SK-N-SH treated with all-trans-retinoic acid at 6 μM for 48 hours (cell line): ENCODE measurements at regions not wholly inside any gene's neighbourhood (a gene's known extent, or its start where the extent isn't known, plus 50 kb on each side); places are given as distances from the start of the nearest gene placed in this dataset.
A peak's percentile ranks its signal among the peaks of the same experiment; 100 is the strongest.

Experiments
- ATAC-seq: fragments of 200-7000 bp; cut with Tn5 transposase; 3 replicates; pipeline ENCODE4 v1.9.1; 2020; ENCODE audit warnings: mild to moderate bottlenecking, moderate library complexity
- ARNTL ChIP-seq: fragments of 450-650 bp; formaldehyde crosslinking; IDR thresholded peaks from 2 replicates; pipeline ENCODE4 v1.5.0; 2020; ENCODE audit warnings: low read depth, mild to moderate bottlenecking, moderate library complexity, borderline replicate concordance
- CSDC2 ChIP-seq: fragments of 250-450 bp; sonication (Bioruptor Pico); IDR thresholded peaks from 2 replicates; pipeline ENCODE4 v1.5.0; 2020; ENCODE audit warnings: mild to moderate bottlenecking, moderate library complexity
- ISL1 ChIP-seq: fragments of 250-450 bp; sonication (Bioruptor Pico); IDR thresholded peaks from 2 replicates; pipeline ENCODE4 v2.1.2; 2022; ENCODE audit warnings: mild to moderate bottlenecking, moderate library complexity
- OSR1 ChIP-seq: fragments of 250-450 bp; sonication (Bioruptor Pico); IDR thresholded peaks from 2 replicates; pipeline ENCODE4 v1.8.0; 2022; ENCODE audit warnings: moderate library complexity, mild to moderate bottlenecking, inconsistent platforms
- RARB ChIP-seq: fragments of 250-450 bp; sonication (Bioruptor Pico); IDR thresholded peaks from 2 replicates; pipeline ENCODE4 v1.8.0; 2021; ENCODE audit warnings: mild to moderate bottlenecking, moderate library complexity
- SNAI2 ChIP-seq: fragments of 250-450 bp; sonication (Bioruptor Pico); IDR thresholded peaks from 2 replicates; pipeline ENCODE4 v1.5.0; 2020; ENCODE audit warnings: mild to moderate bottlenecking, moderate library complexity
- TCF4 ChIP-seq: fragments of 250-450 bp; sonication (Bioruptor Pico); IDR thresholded peaks from 2 replicates; pipeline ENCODE4 v1.8.0; 2021; ENCODE audit warnings: mild to moderate bottlenecking, moderate library complexity, borderline replicate concordance
- TOX ChIP-seq: fragments of 250-450 bp; sonication (Bioruptor Pico); IDR thresholded peaks from 2 replicates; pipeline ENCODE4 v1.8.0; 2021; ENCODE audit warnings: mild to moderate bottlenecking, moderate library complexity, borderline replicate concordance
- ZC3H10 ChIP-seq: fragments of 250-450 bp; sonication (Bioruptor Pico); IDR thresholded peaks from 2 replicates; pipeline ENCODE4 v1.5.1; 2021; ENCODE audit warnings: mild to moderate bottlenecking, moderate library complexity
- ZFP3 ChIP-seq: fragments of 250-450 bp; sonication (Bioruptor Pico); IDR thresholded peaks from 2 replicates; pipeline ENCODE4 v1.5.0; 2020; ENCODE audit warnings: mild to moderate bottlenecking, moderate library complexity
- ZFP30 ChIP-seq: fragments of 450-650 bp; formaldehyde crosslinking; IDR thresholded peaks from 2 replicates; pipeline ENCODE4 v1.5.0; 2022; ENCODE audit warnings: mild to moderate bottlenecking, moderate library complexity
- ZNF565 ChIP-seq: fragments of 450-650 bp; formaldehyde crosslinking; conservative IDR thresholded peaks from 2 replicates; pipeline ENCODE4 v1.5.0; 2020; ENCODE audit warnings: low read depth, mild to moderate bottlenecking, moderate library complexity
- ZNF70 ChIP-seq: fragments of 450-650 bp; formaldehyde crosslinking; IDR thresholded peaks from 2 replicates; pipeline ENCODE4 v1.5.0; 2020; ENCODE audit warnings: mild to moderate bottlenecking, moderate library complexity
- ZNF8 ChIP-seq: fragments of 450-650 bp; formaldehyde crosslinking; IDR thresholded peaks from 2 replicates; pipeline ENCODE4 v1.5.0; 2020; ENCODE audit warnings: mild to moderate bottlenecking, moderate library complexity
- TF ChIP-seq, protein P1 (sequence below): fragments of 250-450 bp; sonication (Bioruptor Pico); IDR thresholded peaks from 2 replicates; pipeline ENCODE4 v1.8.0; 2021; ENCODE audit warnings: low read depth, mild to moderate bottlenecking, moderate library complexity, borderline replicate concordance
- TF ChIP-seq, protein P2 (sequence below): fragments of 250-450 bp; sonication (Bioruptor Pico); IDR thresholded peaks from 2 replicates; pipeline ENCODE4 v1.5.1; 2021; ENCODE audit warnings: mild to moderate bottlenecking, moderate library complexity
- TF ChIP-seq, protein P3 (sequence below): fragments of 250-450 bp; sonication (Bioruptor Pico); IDR thresholded peaks from 2 replicates; pipeline ENCODE4 v1.5.0; 2020; ENCODE audit warnings: mild to moderate bottlenecking, moderate library complexity

DNA sequence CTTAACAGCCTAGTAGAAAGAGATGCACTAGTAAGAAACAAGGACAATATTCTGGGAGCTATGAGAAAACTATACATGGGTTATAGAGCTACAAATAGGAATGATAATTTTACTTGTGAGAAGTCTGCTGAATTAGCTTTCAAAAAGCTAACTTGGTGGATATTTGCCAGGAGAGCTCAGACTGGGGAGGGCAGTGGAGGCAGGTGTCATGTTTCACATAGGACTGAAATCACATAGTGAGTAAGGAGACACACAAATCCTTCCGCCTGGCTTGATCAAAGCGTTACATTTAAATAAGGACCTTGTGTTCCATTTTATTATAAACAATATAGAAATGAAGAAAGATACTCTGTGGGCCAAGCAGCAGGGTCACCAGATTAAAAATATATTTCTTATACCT, 235.0 kb downstream of the ISL1 start:
- ATAC-seq, result no peak
- TF ChIP-seq SNAI2 (CRISPR knock-in tag) (no peak), RARB (CRISPR knock-in tag) (no peak), TOX (CRISPR knock-in tag) (no peak), ZC3H10 (CRISPR knock-in tag) (no peak), ZNF70 (CRISPR knock-in tag) (no peak), ZFP3 (CRISPR knock-in tag) (no peak), OSR1 (CRISPR knock-in tag) (no peak), ARNTL (CRISPR knock-in tag) (no peak)
- TF ChIP-seq, protein P1, sequence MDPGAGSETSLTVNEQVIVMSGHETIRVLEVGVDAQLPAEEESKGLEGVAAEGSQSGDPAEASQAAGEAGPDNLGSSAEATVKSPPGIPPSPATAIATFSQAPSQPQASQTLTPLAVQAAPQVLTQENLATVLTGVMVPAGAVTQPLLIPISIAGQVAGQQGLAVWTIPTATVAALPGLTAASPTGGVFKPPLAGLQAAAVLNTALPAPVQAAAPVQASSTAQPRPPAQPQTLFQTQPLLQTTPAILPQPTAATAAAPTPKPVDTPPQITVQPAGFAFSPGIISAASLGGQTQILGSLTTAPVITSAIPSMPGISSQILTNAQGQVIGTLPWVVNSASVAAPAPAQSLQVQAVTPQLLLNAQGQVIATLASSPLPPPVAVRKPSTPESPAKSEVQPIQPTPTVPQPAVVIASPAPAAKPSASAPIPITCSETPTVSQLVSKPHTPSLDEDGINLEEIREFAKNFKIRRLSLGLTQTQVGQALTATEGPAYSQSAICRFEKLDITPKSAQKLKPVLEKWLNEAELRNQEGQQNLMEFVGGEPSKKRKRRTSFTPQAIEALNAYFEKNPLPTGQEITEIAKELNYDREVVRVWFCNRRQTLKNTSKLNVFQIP, result no peak
- TF ChIP-seq, protein P2, sequence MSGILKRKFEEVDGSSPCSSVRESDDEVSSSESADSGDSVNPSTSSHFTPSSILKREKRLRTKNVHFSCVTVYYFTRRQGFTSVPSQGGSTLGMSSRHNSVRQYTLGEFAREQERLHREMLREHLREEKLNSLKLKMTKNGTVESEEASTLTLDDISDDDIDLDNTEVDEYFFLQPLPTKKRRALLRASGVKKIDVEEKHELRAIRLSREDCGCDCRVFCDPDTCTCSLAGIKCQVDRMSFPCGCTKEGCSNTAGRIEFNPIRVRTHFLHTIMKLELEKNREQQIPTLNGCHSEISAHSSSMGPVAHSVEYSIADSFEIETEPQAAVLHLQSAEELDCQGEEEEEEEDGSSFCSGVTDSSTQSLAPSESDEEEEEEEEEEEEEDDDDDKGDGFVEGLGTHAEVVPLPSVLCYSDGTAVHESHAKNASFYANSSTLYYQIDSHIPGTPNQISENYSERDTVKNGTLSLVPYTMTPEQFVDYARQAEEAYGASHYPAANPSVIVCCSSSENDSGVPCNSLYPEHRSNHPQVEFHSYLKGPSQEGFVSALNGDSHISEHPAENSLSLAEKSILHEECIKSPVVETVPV (CRISPR knock-in tag), result no peak

DNA sequence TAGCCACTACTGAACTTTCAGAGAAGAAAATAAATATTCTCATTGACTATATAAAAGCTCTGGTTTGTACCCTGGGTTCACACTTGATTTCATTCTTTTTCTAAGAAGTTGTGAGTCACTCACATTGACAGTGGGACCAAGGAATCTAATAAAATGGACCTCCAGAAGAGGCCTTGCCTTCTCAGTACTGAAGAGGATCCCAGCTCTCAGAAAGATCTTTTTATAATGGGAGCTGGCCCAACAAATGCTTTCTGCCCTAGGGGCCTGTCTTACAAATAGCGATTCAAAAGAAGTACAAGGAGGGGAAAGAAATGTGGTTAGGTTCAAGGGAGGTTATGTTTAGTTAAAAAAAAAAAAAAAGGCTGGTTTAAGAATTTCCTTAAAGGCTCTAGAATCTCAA, 237.9 kb downstream of the ISL1 start:
- ATAC-seq, result peak; percentile 24; the same call in 1 of the 3 replicates
- TF ChIP-seq TCF4 (CRISPR knock-in tag) (no peak), ZNF565 (no peak), OSR1 (CRISPR knock-in tag) (no peak), ISL1 (CRISPR knock-in tag) (no peak), SNAI2 (CRISPR knock-in tag) (no peak), ZNF70 (CRISPR knock-in tag) (no peak)
- TF ChIP-seq, protein P2 (CRISPR knock-in tag), result no peak
- TF ChIP-seq, all 23 proteins: peak for 0

DNA sequence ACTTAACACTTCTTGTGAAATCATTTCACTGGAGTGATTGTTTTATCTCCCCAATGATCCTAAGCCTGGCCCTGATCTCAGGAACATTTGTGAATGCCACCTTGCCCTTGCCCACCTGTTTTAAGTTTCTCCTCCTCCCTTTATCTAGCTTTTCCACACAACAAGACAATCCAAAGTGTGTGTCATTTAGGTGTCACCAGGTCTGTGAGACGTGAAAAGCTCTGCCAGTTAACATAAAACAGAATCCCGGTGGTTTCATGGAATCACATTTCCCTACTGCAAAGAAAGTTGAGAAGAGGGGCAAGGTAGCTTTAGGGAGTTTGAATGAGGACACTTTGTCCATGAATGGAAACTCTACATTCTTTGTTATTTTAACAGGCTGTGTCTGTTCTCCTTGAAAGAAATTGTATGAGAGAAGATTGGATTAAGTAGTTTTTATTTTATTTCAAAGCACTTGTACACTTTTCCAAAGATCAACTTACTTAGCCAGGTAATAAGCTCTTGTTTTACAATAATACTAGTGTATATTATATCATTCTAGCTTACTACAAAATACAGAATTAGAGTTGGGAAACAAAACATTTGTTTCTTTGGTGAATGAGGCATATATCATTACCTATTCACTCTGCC, 239.0 kb downstream of the ISL1 start:
- no peak for TF ChIP-seq ZNF565
- TF ChIP-seq, all 23 proteins: peak for 0
- ATAC-seq, result no peak; the same call in 1 of the 3 replicates

DNA sequence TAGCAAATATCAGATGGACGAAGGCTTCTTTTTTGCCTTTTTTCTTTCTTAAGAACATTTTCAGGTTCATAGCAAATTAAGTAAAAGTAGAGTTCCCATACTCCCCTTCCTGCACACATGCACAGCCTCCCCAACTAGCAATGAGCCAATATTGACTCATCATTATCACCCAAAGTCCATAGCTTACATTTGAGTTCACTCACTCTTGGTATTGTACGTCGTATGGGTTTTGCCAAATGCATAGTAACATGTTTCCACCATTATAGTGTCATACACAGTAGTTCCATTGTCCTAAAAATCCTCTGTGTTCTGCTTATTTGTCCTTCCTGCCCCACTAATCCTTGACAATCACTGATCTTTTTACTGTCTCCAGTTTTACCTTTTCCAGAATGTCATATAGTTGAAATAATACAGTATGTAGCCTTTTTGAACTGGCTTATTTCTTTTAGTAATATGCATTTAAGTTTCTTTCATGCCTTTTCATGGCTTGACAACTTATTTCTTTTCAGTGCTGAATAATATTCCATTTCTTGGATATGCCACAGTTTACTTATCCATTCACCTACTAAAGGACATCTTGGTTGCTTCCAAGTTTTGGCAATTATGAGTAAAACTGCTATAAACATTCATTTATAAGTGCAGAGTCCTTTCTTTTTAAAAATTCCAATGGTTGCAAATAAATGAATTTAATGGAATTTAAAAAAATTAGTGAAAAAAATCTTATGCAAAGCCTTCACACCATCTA, 242.1 kb downstream of the ISL1 start:
- TF ChIP-seq TOX (CRISPR knock-in tag) (no peak), ZNF8 (CRISPR knock-in tag) (peak; percentile 94), ZFP30 (CRISPR knock-in tag) (no peak), CSDC2 (CRISPR knock-in tag) (no peak)
- TF ChIP-seq, protein P3, sequence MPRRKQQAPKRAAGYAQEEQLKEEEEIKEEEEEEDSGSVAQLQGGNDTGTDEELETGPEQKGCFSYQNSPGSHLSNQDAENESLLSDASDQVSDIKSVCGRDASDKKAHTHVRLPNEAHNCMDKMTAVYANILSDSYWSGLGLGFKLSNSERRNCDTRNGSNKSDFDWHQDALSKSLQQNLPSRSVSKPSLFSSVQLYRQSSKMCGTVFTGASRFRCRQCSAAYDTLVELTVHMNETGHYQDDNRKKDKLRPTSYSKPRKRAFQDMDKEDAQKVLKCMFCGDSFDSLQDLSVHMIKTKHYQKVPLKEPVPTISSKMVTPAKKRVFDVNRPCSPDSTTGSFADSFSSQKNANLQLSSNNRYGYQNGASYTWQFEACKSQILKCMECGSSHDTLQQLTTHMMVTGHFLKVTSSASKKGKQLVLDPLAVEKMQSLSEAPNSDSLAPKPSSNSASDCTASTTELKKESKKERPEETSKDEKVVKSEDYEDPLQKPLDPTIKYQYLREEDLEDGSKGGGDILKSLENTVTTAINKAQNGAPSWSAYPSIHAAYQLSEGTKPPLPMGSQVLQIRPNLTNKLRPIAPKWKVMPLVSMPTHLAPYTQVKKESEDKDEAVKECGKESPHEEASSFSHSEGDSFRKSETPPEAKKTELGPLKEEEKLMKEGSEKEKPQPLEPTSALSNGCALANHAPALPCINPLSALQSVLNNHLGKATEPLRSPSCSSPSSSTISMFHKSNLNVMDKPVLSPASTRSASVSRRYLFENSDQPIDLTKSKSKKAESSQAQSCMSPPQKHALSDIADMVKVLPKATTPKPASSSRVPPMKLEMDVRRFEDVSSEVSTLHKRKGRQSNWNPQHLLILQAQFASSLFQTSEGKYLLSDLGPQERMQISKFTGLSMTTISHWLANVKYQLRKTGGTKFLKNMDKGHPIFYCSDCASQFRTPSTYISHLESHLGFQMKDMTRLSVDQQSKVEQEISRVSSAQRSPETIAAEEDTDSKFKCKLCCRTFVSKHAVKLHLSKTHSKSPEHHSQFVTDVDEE (CRISPR knock-in tag), result no peak
- TF ChIP-seq, all 23 proteins: peak for 1
- no peak for ATAC-seq

DNA sequence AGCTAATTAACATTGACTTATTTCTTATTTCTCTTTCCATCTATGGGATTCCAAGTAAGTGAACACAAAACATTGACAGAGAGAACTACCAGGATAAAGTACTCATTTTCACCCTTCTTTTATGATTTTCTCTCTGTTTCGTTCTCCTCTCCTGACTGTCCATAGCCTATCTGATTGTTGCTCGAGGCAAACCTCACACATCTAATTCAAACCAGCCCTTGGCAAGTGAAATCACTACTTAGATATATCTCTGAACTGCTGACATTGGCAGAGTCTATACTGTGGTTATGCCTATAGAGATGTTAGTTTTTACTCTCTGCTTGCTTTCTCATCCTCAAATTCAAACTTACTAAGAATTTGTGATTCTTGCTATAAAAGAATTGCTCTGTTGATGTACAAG, 248.8 kb downstream of the ISL1 start:
- no peak for TF ChIP-seq ZFP30 (CRISPR knock-in tag)
- TF ChIP-seq, protein P3 (CRISPR knock-in tag), result peak; percentile 23; the same call in 1 of the 2 replicates
- peak; percentile 71 for TF ChIP-seq TCF4 (CRISPR knock-in tag)
- ATAC-seq, result peak; percentile 87
